SK-N-MC (cell line): ENCODE measurements at regions not wholly inside any gene's neighbourhood (a gene's known extent, or its start where the extent isn't known, plus 50 kb on each side); places are given as distances from the start of the nearest gene placed in this dataset.

Experiments used
- EZH2 ChIP-seq: fragments of 200-600 bp; sonication (generic); IDR thresholded peaks from one replicate; pipeline ENCODE4 v1.6.1; 2017; ENCODE audit warnings: antibody characterized with exemption
- POLR2AphosphoS5 ChIP-seq: IDR thresholded peaks from 2 replicates; pipeline ENCODE4 v1.6.1; 2012; ENCODE audit warnings: mild to moderate bottlenecking, low read depth, low read length, borderline replicate concordance

- TF ChIP-seq POLR2AphosphoS5 (no peak), EZH2 (no peak)
Measured at GRCh38 chr20:43300901-43301300, 111.2 kb upstream of the PTPRT start.
